ENCODE measurements at regions not wholly inside any gene's neighbourhood (a gene's known extent, or its start where the extent isn't known, plus 50 kb on each side); places are given as distances from the start of the nearest gene placed in this dataset.

DNA sequence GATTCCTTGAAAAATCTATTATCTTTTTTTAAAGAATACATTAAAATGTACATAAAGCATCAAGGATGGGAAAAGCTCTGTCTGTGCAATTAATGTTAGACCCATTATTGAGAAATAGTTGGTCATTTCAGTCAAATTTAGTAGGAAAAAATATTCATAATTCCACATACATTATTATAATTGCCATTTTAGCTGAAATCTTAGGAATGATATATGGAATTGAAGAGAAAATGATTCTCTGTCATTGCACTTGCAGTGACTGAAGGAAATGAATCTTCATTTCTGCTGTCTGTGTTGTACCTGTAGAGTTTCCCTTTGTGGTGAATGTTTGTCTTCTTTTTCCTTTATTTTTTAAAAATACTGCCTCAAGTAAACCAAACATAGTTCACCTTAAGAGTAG, 473.9 kb downstream of the C3orf38 start:
- H3K36me3 Mint-ChIP-seq (ENCODE audit: low read depth), result no peaks in the 10 kb centered on the region
- H3K9me3 Mint-ChIP-seq, result no peaks in the 10 kb centered on the region
- no peaks in the 10 kb centered on the region for H3K4me1 Mint-ChIP-seq
- no peak overlapping the region for H3K4me3 Mint-ChIP-seq
- TF ChIP-seq, protein P1, sequence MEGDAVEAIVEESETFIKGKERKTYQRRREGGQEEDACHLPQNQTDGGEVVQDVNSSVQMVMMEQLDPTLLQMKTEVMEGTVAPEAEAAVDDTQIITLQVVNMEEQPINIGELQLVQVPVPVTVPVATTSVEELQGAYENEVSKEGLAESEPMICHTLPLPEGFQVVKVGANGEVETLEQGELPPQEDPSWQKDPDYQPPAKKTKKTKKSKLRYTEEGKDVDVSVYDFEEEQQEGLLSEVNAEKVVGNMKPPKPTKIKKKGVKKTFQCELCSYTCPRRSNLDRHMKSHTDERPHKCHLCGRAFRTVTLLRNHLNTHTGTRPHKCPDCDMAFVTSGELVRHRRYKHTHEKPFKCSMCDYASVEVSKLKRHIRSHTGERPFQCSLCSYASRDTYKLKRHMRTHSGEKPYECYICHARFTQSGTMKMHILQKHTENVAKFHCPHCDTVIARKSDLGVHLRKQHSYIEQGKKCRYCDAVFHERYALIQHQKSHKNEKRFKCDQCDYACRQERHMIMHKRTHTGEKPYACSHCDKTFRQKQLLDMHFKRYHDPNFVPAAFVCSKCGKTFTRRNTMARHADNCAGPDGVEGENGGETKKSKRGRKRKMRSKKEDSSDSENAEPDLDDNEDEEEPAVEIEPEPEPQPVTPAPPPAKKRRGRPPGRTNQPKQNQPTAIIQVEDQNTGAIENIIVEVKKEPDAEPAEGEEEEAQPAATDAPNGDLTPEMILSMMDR (conservative IDR thresholded peaks at IDR 0.05), result no peak
- no peaks in the 10 kb centered on the region for H3K27me3 Mint-ChIP-seq (ENCODE audit: low read depth)
- no peak overlapping the region for H3K27ac Mint-ChIP-seq (ENCODE audit: unreplicated experiment)
- no peak for DNase-seq (ENCODE audit: low read depth, low spot score)

DNA sequence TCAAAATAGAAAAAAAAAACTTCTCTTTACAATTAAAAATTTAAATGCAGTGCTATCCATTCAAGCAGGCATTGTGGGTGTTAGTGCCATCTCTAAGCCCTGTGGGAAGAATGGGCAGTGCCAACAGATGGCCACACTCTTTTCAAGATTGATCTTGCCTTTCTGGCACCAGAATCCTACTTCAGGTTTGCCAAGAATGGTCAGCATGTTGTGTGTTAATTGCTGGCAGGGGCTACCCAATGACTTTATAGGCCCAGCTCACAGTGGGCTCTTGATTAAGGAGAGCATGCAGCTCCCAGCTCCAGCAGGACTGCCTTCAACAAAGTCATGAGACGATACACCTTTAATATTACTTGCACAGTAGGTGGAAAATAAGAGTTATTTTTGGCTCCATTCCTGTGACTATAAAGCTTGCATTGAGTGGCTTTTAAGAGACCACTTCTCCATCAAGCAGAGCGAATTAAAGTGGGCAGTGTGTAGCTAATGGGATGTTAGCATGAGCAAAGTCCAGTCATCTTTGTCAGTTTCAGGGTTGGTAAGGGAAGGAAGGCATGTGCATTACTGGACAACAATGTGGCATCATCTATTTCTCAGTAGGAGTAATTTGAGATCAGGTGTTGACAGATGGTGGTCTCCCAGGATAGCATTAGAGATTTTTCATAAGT, 476.8 kb downstream of the C3orf38 start:
- Mint-ChIP-seq H3K36me3 (ENCODE audit: low read depth) (no peaks in the 10 kb centered on the region), H3K27me3 (ENCODE audit: low read depth) (no peaks in the 10 kb centered on the region), H3K4me1 (no peaks in the 10 kb centered on the region), H3K27ac (ENCODE audit: unreplicated experiment) (no peak overlapping the region), H3K4me3 (no peak overlapping the region), H3K9me3 (no peaks in the 10 kb centered on the region)
- TF ChIP-seq, protein P1 (conservative IDR thresholded peaks at IDR 0.05), result no peak
- DNase-seq (ENCODE audit: low read depth, low spot score), result no peak

DNA sequence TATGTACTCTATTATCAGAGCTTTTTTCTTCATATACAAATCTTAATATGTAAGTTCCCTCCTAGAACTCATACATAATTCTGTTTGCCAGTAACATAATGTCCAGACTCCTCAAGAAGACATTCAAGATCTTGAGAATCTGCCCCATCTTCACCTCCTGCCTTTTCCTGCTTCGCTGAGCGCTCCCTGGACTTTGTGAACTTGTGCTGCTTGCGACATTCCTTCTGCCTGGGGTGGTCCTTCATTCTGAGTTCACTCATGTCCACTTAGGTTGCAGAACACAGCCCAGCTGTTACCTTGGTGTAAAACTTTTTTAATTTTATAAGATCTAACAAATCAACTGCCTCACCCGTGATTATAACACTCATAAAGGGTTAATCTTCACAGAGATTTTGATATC, 478.5 kb upstream of the EPHA3 start:
- TF ChIP-seq, protein P1 (conservative IDR thresholded peaks at IDR 0.05), result no peak
- no peak for DNase-seq (ENCODE audit: low read depth, low spot score)
- H3K9me3 Mint-ChIP-seq, result no peaks in the 10 kb centered on the region
- H3K4me3 Mint-ChIP-seq, result no peak overlapping the region
- H3K36me3 Mint-ChIP-seq (ENCODE audit: low read depth), result no peaks in the 10 kb centered on the region
- no peaks in the 10 kb centered on the region for H3K27me3 Mint-ChIP-seq (ENCODE audit: low read depth)
- H3K27ac Mint-ChIP-seq (ENCODE audit: unreplicated experiment), result no peak overlapping the region
- no peaks in the 10 kb centered on the region for H3K4me1 Mint-ChIP-seq

DNA sequence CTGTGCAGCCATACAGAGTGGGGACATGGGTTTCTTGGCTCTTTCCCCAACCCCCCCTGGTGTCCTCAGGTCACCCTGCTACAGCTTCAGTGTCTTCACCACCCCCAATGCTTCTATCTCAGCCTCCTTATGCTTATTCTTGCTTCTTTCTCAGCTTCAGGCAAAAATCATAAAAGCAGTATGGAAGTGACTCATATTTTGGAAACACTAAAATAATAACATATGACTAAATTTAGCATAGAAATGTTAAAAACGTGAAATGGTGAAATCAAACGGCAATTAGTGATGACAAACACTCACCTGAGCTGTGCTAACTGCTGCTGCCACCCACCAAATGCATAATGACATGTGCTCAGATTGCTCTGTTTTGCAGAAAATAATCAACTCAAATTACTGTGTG, 475.2 kb upstream of the EPHA3 start:
- Mint-ChIP-seq H3K36me3 (ENCODE audit: low read depth) (peaks cover under 1% of the 10 kb centered on the region), H3K4me3 (no peak overlapping the region), H3K27ac (ENCODE audit: unreplicated experiment) (no peak overlapping the region), H3K4me1 (no peaks in the 10 kb centered on the region), H3K9me3 (peaks cover 7% of the 10 kb centered on the region), H3K27me3 (ENCODE audit: low read depth) (no peaks in the 10 kb centered on the region)
- TF ChIP-seq, protein P1 (conservative IDR thresholded peaks at IDR 0.05), result no peak
- no peak for DNase-seq (ENCODE audit: low read depth, low spot score)

DNA sequence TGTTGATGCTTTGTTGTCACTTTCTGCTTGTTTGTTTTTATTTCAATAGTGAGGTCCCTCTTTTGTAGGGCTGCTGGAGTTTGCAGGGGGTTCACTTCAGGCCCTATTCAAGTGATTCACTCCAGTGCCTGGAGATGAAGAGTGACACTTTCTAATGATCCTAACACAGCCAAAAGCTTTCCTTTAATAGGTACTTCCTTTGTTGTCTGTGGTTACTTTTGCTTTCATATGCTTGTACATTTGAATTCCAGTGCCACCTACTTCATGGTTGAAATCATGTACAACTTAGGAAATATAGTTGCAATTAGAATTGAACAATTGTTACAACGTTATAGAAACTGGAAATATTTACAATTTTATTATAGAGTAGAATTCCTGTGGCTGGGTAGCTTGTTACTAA, 466.8 kb upstream of the EPHA3 start:
- H3K4me1 Mint-ChIP-seq, result peaks cover 13% of the 10 kb centered on the region
- H3K27ac Mint-ChIP-seq (ENCODE audit: unreplicated experiment), result peak overlapping the region; percentile 9
- TF ChIP-seq, protein P1 (conservative IDR thresholded peaks at IDR 0.05), result no peak
- H3K27me3 Mint-ChIP-seq (ENCODE audit: low read depth), result no peaks in the 10 kb centered on the region
- H3K9me3 Mint-ChIP-seq, result peaks cover 12% of the 10 kb centered on the region
- H3K36me3 Mint-ChIP-seq (ENCODE audit: low read depth), result peaks cover 6% of the 10 kb centered on the region
- no peak overlapping the region for H3K4me3 Mint-ChIP-seq
- no peak for DNase-seq (ENCODE audit: low read depth, low spot score)

Data from neural crest cell (in vitro differentiated cells).